ENCODE measurements at regions not wholly inside any gene's neighbourhood (a gene's known extent, or its start where the extent isn't known, plus 50 kb on each side); places are given as distances from the start of the nearest gene placed in this dataset.

DNA sequence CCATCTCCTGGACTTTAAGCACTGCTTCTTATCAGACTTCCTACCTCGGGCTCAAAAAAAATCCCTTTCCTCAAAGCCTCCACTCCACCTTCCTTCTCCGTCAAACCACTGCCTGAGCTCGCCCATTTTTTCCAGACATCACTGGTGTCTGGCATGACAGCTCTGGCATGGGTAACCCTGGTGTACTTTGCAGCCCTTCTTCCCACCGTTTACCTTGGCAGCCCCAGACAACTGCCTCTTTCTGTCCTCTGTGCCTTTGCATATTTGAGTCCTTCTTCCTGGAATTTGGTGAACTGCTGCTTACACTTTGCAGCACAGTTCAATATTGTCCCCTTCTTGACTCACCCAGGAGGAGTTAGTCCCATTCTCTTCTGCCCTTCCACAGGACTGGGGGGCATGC is 144.6 kb upstream of the TBX20 start:
- TF ChIP-seq, protein P1, sequence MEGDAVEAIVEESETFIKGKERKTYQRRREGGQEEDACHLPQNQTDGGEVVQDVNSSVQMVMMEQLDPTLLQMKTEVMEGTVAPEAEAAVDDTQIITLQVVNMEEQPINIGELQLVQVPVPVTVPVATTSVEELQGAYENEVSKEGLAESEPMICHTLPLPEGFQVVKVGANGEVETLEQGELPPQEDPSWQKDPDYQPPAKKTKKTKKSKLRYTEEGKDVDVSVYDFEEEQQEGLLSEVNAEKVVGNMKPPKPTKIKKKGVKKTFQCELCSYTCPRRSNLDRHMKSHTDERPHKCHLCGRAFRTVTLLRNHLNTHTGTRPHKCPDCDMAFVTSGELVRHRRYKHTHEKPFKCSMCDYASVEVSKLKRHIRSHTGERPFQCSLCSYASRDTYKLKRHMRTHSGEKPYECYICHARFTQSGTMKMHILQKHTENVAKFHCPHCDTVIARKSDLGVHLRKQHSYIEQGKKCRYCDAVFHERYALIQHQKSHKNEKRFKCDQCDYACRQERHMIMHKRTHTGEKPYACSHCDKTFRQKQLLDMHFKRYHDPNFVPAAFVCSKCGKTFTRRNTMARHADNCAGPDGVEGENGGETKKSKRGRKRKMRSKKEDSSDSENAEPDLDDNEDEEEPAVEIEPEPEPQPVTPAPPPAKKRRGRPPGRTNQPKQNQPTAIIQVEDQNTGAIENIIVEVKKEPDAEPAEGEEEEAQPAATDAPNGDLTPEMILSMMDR (IDR thresholded peaks at IDR 0.05; ENCODE audit: insufficient read depth, low read depth, low read length), result no peak
- no peak for TF ChIP-seq EZH2 (IDR thresholded peaks at IDR 0.05; ENCODE audit: insufficient read depth, low read length)
